ENCODE measurements at regions not wholly inside any gene's neighbourhood (a gene's known extent, or its start where the extent isn't known, plus 50 kb on each side); places are given as distances from the start of the nearest gene placed in this dataset.
A peak's percentile ranks its signal among the peaks of the same experiment; 100 is the strongest.
"Not testable (repeated sequence)": the region's sequence is repeated elsewhere in the genome, so short reads cannot be mapped to it uniquely, and the experiment has no call there.

GRCh38 chr17:47066841-47067682 is 88.0 kb upstream of the RPRML start:
- no peaks in the 10 kb centered on the region for H3K27me3 Mint-ChIP-seq (ENCODE audit: low read depth)
- TF ChIP-seq CTCF (conservative IDR thresholded peaks at IDR 0.05): peak; percentile 23
- H3K36me3 Mint-ChIP-seq (ENCODE audit: low read depth): peaks cover 2% of the 10 kb centered on the region
- H3K9me3 Mint-ChIP-seq: no peaks in the 10 kb centered on the region
- H3K4me3 Mint-ChIP-seq: peak overlapping the region; percentile 99
- peak overlapping the region; percentile 98 for H3K27ac Mint-ChIP-seq (ENCODE audit: unreplicated experiment)
- peak; percentile 67 for DNase-seq (ENCODE audit: low read depth, low spot score)
- H3K4me1 Mint-ChIP-seq: peaks cover 21% of the 10 kb centered on the region

GRCh38 chr17:47066095-47066494 is 87.0 kb upstream of the RPRML start:
- H3K9me3 Mint-ChIP-seq: no peaks in the 10 kb centered on the region
- peaks cover 21% of the 10 kb centered on the region for H3K4me1 Mint-ChIP-seq
- no peaks in the 10 kb centered on the region for H3K27me3 Mint-ChIP-seq (ENCODE audit: low read depth)
- DNase-seq (ENCODE audit: low read depth, low spot score): no peak
- H3K4me3 Mint-ChIP-seq: peak overlapping the region; percentile 99
- peaks cover 2% of the 10 kb centered on the region for H3K36me3 Mint-ChIP-seq (ENCODE audit: low read depth)
- no peak for TF ChIP-seq CTCF (conservative IDR thresholded peaks at IDR 0.05)
- H3K27ac Mint-ChIP-seq (ENCODE audit: unreplicated experiment): no peak overlapping the region

GRCh38 chr17:47064684-47065083 is 85.6 kb upstream of the RPRML start:
- no peaks in the 10 kb centered on the region for H3K27me3 Mint-ChIP-seq (ENCODE audit: low read depth)
- H3K36me3 Mint-ChIP-seq (ENCODE audit: low read depth): peaks cover 2% of the 10 kb centered on the region
- H3K4me3 Mint-ChIP-seq: peak overlapping the region; percentile 65
- H3K4me1 Mint-ChIP-seq: peaks cover 21% of the 10 kb centered on the region
- H3K27ac Mint-ChIP-seq (ENCODE audit: unreplicated experiment): no peak overlapping the region
- no peaks in the 10 kb centered on the region for H3K9me3 Mint-ChIP-seq
- DNase-seq (ENCODE audit: low read depth, low spot score): no peak
- no peak for TF ChIP-seq CTCF (conservative IDR thresholded peaks at IDR 0.05)

- Mint-ChIP-seq H3K27me3 (ENCODE audit: low read depth) (no peaks in the 10 kb centered on the region), H3K4me1 (peaks cover 30% of the 10 kb centered on the region), H3K36me3 (ENCODE audit: low read depth) (peaks cover 2% of the 10 kb centered on the region), H3K9me3 (no peaks in the 10 kb centered on the region), H3K27ac (ENCODE audit: unreplicated experiment) (no peak overlapping the region), H3K4me3 (no peak overlapping the region)
- no peak for DNase-seq (ENCODE audit: low read depth, low spot score)
- no peak for TF ChIP-seq CTCF (conservative IDR thresholded peaks at IDR 0.05)
Observed at GRCh38 chr17:47063475-47063874, 84.4 kb upstream of the RPRML start.

GRCh38 chr17:47062851-47063250 is 83.8 kb upstream of the RPRML start:
- H3K27me3 Mint-ChIP-seq (ENCODE audit: low read depth); DNase-seq (ENCODE audit: low read depth, low spot score); H3K9me3 Mint-ChIP-seq; H3K27ac Mint-ChIP-seq (ENCODE audit: unreplicated experiment); H3K36me3 Mint-ChIP-seq (ENCODE audit: low read depth); H3K4me3 Mint-ChIP-seq: not testable (repeated sequence)
- H3K4me1 Mint-ChIP-seq: peaks cover 35% of the 10 kb centered on the region

GRCh38 chr17:47060005-47060404 is 81.0 kb upstream of the RPRML start:
- H3K27ac Mint-ChIP-seq (ENCODE audit: unreplicated experiment); H3K4me3 Mint-ChIP-seq; H3K27me3 Mint-ChIP-seq (ENCODE audit: low read depth); DNase-seq (ENCODE audit: low read depth, low spot score); H3K9me3 Mint-ChIP-seq: not testable (repeated sequence)
- Mint-ChIP-seq H3K36me3 (ENCODE audit: low read depth) (peaks cover 14% of the 10 kb centered on the region), H3K4me1 (peaks cover 20% of the 10 kb centered on the region)
